GM12874 (cell line): ENCODE measurements at regions not wholly inside any gene's neighbourhood (a gene's known extent, or its start where the extent isn't known, plus 50 kb on each side); places are given as distances from the start of the nearest gene placed in this dataset.

ENCODE experiments used
- CTCF ChIP-seq: IDR thresholded peaks from 2 replicates; pipeline ENCODE4 v1.5.1; 2011; ENCODE audit warnings: low read depth, mild to moderate bottlenecking, control low read depth, low read length, moderate library complexity; ENCODE audit not compliant: insufficient read depth

- TF ChIP-seq CTCF, result no peak
These were observed 115.3 kb downstream of the LCA5 start for GRCh38 chr6:79421707-79422484.

DNA sequence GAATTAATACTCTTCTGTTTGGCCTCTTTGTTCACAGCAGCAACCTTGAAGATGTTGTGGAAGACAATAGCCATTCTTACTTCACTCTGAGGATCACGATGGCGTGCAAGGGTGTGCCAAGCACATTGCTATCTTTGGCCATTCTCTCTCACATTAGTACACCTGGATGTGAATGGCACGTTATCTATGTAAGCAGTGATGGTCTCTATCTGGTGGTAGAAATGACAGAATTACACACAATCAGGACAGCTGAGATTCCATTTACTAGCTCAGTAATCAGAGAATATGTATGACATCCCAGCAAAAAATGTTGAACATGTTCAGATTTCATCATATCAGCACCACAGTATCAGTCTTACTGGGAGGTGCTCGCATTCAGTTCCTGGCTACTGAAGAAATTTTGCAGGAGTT is 116.2 kb downstream of the LCA5 start:
- no peak for TF ChIP-seq CTCF

DNA sequence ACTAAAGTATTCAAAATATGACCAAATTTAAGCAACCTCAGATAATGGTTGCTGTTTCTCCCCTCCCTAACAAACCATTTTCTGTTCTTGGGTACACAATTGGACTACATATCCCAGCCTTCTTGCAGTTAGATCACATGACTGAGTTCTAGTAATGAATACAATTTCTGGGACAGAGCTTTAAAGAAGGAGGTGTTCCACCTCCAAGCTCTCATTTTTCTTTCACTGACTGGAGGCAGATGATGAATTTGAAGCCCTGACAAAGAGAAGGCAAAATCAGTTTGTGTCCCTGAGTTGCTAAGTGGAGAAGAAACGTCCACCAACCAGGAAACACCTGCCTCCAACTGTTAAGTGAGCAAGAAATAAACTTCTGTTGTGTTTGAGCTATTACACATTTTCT is 117.2 kb downstream of the LCA5 start:
- TF ChIP-seq CTCF, result no peak

DNA sequence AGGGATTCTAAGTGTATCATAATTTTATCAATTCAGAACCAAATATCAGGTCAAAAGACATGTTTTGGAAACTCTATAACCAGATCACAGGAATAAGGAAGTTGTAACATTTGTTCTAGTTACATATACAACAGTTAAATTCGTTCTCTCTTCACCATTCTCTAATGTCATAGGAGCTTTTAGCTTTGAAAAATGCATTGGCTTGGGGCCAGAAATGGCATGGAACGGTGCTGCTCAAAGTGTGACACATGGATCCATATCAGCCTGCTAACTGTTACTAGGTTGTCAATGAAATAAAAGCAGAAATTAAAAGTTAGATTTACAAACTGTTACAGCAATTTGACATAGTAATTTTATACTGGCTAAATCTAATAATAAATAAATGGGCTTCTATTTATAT is 120.3 kb downstream of the LCA5 start:
- no peak for TF ChIP-seq CTCF

- no peak for TF ChIP-seq CTCF
These were observed 123.6 kb downstream of the LCA5 start for GRCh38 chr6:79413562-79414002.

DNA sequence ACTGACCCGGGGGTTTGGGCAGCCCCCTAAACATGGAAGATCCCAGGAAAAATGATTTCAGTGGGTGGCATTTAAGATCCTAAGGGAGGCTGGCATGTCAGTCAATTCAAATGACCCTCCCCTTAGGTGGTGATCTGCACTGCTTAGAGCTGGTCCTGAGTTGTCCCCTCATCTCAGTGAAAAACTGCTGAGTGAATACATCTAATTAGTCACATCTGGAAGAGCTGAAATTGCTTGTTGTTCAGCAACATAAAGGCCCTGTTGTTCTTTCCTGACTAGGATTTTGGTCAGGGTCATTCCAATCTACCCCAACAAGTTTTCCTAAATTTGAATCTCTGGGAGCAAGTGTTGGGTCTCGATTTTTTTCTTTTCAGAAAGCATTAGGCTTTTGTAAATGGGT is 126.4 kb downstream of the LCA5 start:
- no peak for TF ChIP-seq CTCF

- no peak for TF ChIP-seq CTCF
These were observed 128.8 kb downstream of the LCA5 start for GRCh38 chr6:79408256-79408974.
